HG02973 (cell line): ENCODE measurements at regions not wholly inside any gene's neighbourhood (a gene's known extent, or its start where the extent isn't known, plus 50 kb on each side); places are given as distances from the start of the nearest gene placed in this dataset.
"Not testable (repeated sequence)": the region's sequence is repeated elsewhere in the genome, so short reads cannot be mapped to it uniquely, and the experiment has no call there.

Experiments used
- ATAC-seq: cut with Tn5 transposase; IDR thresholded peaks from one replicate; pipeline ENCODE4 v1.9.1; 2021; ENCODE audit warnings: moderate library complexity; ENCODE audit not compliant: unreplicated experiment

DNA sequence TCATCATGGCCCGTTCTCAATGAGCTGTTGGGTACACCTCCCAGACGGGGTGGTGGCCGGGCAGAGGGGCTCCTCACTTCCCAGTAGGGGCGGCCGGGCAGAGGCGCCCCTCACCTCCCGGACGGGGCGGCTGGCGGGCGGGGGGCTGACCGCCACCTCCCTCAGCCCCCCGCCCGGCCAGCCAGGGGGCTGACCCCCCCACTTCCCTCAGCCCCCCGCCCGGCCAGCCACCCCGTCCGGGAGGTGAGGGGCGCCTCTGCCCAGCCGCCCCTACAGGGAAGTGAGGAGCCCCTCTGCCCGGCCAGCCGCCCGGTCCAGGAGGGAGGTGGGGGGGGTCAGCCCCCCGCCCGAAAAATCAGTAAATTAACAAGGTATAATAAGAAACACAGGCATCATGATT lies 678.2 kb downstream of the PLOD2 start:
- not testable (repeated sequence) for ATAC-seq

DNA sequence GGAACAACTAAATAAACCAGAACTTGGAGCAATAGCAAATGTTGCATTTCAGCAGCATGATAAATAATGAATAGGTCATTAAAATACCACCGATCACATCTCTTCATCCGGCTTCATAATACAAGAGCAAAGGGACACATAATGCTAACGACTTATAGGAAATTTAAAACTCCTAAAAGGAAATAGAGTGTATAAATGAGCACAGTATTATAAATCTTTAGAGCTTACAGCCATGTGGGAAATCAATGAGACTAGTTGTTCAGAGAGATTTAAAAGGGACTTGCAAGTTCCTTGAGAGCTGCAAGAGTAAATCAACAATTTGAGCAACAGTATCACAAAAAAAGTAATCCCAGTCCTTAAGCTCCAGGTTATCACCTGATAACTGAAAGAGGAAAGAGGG lies 677.0 kb downstream of the PLOD2 start:
- no peak for ATAC-seq

DNA sequence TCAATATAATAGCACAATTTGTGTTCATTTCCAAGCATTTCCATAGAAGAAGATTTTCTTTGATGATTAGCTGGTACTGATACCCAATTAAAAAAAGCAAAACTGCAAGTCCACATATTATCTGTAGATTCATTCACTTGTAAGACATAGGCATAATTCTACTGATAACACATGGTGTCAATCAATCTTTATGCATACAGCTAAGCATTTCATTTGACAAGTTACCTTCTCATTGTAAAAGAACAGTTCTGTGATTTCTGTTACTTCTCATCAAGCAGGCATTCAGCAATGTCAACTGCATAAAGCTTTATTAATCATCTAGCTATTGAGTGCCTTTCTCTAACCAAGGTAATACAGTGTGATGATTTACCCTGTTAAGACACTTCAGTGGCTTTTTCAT lies 672.0 kb downstream of the PLOD2 start:
- ATAC-seq = no peak

DNA sequence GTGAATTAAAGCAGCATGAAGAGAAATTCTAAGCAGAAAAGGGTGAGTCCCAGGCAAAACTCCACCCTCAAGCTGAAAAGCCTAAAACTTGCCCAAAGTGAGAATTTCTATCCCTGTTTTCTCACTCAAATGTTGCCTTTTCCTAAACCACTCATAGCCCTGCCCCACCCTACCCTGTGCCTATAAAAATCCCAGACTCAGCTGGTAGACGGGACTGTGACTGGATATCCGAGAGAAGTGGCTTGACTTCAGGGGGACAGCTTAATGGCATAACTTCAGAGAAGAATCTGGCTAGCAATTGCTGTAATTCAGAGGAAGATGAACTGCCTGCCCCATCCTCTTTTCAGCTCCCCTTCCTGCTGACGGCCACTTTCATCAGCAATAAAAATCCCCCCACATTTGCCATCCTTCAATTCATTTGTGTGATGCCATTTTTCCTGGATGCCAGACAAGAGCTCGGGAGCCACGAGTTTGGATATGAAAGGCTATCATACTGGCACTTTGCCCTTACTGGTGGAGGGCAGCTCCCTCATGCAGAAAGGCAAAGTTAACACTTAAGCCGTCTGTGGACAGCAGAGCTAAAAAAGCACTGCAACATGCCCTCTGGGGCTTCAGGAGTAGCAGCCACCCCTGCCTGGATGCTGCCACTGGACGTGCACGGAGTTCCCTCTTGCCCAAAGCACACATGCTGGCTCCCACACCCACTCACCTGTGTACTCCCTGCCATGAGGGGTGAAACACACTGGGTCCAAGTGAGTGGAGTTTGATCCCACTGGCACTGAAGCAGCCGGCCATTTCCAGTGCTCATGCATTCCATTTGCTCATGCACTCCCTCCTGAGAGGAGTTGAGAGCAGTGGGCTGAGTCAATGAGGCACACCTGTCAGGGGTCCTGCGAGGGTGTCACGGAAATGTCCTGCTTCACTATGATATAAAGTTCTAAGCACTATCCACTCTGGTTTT lies 670.6 kb downstream of the PLOD2 start:
- ATAC-seq = no peak

DNA sequence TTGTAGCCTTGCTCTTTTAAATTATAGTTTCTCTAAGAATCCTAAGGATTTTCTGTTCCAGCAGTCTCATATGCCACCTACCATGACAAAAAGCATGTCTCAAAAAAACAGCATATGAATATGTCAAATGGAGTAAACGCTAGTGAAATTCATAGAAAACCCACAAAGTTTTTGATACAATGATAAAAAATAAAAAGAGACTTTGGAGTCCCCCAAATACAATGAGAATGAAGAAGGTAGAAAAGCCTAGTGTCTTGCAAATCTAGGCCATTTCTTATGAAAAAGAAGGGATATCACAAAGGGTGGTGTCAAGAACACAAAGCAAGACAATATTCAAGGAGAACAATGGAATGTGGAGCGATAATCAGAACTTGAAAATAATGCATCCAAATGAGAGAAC lies 668.5 kb downstream of the PLOD2 start:
- ATAC-seq = no peak

DNA sequence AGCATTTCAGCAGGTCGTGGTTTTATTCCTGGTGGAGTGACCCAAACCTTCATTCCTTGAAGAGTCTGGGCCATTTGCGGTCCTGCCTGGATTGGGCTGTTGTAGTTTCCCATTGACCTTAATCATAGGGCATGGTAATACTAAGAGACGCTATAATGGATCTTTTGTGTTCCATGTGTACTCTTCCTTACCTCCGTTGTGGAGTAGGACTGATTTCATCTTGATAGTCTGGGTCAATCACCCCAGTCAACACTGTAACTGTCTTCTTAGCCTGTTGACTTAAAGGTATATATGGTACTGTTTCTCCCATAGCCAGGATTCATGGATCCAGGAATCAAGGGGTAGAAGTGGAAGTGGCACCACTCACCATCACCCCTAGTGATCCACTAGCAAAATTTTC lies 643.6 kb downstream of the PLOD2 start:
- ATAC-seq = not testable (repeated sequence)

DNA sequence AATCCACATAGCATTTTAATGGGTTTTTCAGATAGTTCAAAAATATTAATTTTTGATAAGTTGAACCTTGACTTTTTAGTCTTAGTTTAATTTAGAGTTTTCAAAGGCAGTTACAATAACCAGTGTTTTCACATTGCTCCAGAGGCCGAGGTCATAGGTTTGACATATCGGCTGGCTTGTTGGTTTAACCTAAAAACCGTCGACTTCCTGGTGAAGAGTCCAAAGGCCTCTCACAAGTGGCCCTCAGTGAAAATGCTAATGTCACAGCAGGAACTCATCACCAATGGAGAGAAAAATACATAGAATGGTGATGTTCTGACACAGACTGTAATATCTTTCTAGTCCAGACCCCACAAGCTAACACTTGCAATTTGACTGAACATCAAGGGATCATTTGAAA lies 642.3 kb downstream of the PLOD2 start:
- no peak for ATAC-seq

DNA sequence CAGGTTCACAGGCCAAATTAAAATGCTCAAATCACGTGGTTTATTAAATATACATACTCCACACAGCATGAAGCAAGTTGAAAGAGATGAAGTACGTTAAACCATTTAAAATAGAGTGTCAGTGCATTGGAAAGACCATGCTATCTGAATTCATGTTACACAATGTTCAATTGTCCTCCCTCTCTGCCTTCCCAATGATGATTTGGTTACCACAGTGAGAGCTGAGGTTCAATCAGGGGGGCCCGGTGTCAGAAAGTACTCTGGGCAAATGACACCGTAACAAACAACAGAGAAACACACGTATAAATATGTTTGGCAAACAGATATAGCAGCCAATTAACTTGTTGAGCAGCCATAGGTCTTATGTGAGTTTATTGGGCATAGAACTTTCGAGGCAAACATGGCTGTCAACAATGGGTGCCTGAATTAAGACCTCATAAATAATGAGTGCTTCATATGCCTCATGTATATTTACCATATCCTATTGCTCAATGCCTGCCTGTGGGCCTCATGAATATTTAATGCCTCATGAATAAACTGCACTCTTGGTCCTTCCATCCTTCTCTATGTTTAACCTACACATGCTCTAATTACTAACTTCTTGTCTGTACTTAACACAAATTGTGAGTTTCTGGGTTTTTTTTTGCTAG lies 641.5 kb downstream of the PLOD2 start:
- no peak for ATAC-seq

DNA sequence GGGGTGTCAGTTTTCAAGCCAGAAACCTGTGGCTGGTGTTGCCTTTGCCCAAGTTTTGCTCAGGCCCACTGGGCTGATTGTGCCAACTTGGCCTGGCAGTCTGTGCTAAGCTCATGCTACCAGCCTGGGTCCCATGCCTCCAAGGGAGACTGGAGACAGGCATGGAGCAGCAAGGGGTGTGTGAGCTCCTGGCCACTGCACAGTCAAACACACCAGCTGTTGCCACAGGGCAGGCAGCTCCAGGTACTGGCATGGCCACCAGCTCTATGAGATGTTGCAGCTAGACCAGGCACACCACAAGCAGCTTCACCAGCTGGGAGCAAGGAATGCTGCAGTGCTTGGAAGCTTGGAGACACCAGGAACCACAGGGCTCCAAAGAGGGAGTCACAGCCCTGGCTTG lies 638.8 kb downstream of the PLOD2 start:
- no peak for ATAC-seq

DNA sequence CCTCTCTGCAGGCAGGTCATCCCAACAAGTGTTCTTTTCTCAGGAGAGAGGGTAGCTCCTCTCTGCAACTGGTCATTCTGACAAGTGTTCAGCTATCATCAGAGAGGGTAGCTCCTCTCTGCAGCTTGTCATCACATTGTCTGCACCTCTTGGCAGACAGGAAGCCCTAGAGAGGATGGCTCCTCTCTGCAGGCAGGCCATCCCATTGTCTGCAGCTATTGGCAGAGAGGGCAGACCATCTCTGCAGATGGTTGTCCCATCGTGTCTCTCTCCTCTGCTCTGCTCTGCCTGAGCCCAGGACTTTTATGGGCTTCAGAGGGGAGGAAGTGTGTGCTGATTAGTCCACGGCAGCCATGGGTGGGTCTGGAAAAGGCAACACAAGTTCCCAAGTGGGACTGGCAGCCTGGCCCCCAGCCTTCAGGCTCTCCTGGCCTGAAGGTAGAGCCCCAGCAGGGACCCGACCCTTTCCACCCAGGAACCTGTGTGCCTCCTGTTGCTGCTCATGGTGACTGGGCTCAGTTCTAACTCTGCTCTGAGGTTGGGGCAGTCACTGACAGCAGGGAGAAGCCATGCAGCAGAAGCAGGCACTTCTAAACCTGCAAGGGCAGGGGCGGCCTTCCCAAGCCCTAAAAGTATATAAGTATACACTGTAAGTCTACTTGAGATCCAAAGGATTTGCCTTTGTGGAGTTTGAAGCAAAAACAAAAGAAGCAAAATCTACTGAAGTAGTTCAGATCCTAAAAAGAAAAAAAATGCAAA lies 637.9 kb downstream of the PLOD2 start:
- ATAC-seq = no peak

DNA sequence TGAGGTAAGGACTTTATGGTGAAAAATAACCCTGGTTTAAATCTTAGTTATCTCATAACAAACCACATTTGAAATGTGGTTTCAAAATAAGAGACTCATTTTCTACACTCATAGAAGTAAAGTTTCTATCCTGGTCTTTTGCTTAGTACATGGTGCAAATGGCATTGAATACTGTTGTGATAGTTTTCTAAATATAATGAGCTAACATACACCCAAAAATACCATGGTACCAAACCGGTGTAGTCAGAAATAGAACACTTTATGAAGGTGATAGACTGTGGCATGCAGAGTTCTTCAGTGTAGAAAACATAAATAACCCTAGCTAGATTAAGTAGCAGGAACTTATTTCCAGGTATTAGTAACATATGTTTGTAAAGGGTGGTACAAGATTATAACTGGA lies 629.4 kb downstream of the PLOD2 start:
- no peak for ATAC-seq

DNA sequence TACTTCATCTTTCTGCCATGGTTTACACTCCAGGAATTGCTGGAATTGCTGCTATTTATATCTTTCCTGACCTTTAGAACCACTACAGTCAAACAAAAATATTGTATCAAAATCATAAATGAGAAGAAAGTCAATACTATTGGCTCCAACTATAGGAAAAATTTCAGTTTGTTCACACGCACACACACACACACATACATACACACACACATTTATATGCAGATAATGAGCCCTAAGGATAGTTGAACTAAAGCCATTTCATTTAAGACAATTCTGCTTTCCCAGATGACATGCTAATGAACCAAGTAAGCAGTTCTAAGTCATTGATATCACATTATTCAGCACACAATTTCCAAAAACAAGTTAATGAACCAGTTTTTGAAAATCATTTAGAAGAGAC lies 627.3 kb downstream of the PLOD2 start:
- ATAC-seq = no peak

DNA sequence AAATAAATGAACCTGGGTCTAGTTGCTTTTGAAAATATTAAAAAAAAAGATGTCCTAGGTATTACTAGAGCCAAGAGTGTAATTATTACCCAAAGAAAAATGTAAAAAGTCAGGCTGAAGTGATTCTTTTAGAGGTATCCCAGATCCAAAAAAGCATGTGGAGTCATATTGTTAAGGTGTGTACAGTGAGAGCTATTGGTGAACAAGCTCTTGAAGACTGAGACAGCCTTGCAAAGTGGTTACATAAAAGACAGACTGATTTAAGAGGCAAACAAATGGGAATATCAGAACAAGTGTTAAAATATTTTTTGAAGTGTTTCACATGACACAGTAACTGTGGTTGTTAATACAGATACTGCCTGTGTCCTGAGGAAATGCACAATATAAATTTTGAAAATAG lies 624.5 kb downstream of the PLOD2 start:
- ATAC-seq = no peak

DNA sequence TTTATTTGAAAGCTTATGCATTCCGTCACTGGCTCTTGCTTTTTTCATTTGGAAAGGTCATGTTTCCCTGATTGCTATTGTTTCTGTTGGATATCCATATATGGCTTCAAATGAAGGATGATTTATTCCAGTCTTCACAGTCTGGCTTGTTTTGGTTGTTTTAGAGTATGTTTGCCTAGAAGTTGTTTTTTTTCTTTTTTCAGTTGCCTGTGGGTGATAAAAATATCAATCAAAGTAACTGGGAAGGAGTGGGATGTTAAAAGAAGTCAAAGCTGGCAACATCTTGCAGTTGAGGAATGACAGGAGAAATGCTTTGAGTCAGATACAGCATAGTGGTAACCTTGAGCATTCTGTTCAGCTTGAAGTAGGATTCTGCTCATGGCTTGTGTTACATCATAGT lies 610.5 kb downstream of the PLOD2 start:
- ATAC-seq = no peak

DNA sequence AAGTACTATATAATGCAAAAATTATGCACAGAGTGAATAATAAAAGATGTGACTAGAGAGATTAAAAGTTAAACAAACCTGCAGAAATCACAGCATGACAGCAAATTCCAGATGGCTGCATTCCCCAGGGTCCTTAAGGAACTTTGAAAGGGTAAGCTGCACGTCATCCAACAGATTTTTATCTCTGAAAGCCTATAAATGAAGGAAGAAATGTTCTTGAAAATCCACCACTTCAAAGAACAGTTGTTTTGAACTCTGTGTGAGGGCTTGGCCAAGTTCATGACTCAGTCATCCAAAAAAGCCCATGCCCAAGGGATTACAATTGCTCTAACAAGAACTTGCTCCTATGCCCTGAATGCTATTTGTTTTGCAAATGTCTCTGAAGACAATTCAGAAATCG lies 603.6 kb downstream of the PLOD2 start:
- ATAC-seq = no peak

DNA sequence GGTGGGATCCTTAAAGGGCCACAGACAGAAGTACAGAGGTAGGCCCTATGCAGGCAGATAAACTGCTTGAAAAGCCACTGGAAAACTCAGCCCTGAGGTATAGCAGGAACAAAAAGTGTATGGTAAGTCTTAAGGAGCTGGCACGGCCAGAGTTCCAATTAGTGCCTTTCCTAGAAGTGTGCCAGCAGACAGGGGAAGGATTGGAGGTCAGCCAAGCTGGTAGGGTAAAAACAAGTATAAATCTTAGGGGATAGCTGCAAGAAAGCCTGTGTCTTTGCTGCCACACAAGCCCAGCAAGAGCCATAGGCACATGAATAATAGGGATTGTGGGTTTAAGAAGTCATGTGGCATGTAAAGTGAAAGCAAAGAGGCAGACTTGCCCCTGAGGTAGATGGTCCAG lies 582.5 kb downstream of the PLOD2 start:
- no peak for ATAC-seq

DNA sequence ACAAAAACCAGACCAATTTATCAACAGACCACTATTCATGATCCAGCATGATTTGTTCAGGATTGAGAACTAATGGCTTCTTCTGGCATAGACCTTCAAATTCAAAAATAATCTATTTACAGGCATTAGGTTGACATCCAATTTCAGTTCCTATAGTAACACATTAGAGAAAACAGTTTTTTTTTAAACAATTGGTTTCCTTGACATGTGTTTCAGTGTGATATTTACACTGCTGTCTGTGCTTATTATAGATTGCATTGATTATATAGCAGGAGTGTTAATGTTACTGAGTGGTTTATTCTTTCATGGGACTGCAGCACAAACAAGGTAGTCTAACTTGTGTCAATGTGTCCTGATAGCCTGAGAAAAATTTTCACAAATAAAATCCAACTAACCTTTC lies 579.3 kb downstream of the PLOD2 start:
- ATAC-seq = no peak

DNA sequence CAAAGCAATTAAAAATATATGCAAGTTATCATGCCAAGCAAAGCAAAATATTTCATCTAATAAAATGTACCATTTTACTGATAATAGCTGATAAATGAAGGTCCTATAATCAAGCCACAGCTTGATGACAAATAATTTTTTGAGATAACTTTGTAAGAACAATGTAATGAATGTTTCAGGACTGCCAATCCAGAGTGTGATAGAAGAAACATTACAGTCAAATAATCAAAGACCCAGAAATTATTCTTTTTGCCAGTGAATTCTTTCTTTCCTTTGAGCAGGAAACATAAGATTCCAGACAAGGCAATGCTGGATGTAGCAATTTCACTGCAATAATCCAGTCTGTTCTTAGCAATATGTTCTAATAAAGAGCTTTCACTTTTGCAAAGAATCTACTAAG lies 556.1 kb downstream of the PLOD2 start:
- no peak for ATAC-seq

DNA sequence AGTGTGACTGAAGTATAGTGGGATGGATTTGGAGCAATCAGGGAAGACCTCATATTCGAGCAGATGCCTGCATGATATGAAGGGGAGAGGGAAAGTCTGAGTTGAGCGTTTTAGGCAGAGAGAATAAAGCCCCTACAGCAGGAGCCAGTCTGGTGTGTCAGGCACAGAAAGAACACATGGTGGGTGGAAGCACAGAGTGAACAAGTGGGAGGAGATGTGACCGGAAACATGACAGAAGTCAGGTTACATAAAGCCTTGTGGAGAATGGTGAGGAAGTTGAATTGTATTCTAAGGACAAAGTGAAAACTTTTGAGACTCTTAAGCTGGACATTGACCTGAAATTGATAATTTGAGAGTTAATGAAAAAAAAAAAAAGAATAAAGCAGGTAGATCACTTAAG lies 541.0 kb downstream of the PLOD2 start:
- ATAC-seq = no peak

DNA sequence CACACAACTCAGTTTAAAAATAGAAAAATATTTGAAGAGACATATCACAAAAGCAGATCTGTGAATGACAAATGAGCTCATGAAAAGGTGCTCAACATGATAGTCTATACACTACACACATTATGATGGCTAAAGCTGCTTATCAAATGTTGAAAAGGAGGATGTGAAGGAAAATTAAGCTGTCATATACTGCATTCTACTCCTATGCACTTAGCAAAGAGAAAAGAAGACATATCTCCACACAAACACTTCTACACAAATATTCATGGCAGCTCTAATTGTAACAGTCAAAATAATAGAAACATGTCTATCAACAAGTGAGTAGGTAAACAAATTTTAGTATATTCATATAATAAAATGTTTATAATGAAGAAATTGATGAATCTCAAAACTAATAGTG lies 540.5 kb downstream of the PLOD2 start:
- ATAC-seq = no peak

DNA sequence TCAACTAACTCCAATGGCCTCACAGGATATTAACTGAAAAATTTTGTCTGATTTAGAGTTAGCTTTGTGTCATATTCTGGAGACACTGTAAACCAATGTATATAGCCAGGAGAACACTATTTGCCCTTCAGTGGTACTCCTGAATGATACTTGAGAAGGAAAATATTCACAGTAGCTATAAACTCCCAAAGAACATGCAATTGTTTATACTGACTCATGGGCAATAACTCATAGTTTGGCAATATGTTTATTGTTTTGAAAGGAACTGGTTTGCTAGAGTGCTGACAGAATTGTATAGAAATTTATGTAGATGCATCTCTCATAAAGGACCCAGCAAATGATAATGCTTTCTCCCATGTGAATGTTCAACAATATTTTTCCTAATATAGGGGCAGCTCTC lies 537.6 kb downstream of the PLOD2 start:
- no peak for ATAC-seq

DNA sequence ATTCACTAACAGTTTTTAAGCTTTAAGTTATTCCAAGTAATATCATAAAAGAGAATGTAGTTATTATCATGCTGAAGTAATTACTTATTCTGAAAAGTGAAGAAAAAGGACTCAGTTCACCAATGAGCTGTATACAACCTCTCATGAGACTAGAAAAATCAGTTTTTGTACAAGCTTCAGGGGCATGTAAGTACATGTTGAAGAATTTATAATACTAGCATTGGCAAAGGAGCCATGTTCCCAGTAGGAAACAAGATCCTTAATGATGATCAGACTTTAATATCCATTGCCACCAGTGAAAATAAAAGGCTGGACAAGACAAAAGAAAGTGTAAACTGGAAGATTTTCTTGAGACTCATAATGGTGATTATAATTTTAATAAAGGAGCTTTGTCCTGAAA lies 532.8 kb downstream of the PLOD2 start:
- no peak for ATAC-seq
